NCI-H460 (cell line): ENCODE measurements at regions not wholly inside any gene's neighbourhood (a gene's known extent, or its start where the extent isn't known, plus 50 kb on each side); places are given as distances from the start of the nearest gene placed in this dataset.

Experiments used
- DNase-seq: peaks from one replicate; pipeline ENCODE4 v3.0.0-alpha.2; 2016; ENCODE audit warnings: low read depth; ENCODE audit errors: extremely low read depth

DNA sequence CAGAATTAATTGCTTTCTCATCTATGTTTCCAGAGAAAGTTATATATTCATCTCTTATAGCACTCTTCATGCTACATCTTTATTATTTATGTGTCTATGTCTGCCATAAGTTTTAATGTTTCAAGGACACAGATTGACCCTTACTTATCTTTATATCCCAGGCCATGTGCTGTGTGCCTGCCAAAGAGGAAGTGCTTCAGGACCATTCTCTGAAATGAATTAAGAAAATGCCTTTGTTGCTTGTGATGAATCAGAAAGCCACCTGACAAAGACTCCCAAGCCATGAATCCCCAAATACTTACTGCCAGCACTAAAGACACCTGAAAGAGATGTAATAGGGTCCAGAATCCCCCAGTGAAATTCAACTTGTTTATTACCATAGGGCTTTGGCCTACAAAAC, 342.1 kb upstream of the C1orf87 start:
- no peak for DNase-seq

DNA sequence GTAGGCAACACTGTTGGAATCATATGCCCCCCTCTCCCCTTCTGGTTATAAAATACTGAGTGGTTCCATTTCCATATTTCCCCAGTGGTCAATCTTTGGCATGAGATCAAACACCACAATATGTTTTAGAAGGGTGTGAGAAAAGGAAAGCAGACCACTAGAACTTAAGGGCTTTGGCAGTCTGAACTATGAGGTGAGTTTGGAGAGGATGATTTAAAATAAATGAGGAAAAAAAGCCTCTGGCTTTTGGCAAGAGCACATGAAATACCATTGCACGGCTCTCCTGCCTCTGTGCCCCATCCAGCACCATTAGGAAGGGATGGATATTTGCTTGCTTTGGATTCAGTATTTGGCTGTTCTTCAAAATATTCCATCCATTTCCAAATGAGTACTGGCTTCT, 339.5 kb upstream of the C1orf87 start:
- DNase-seq = no peak

DNA sequence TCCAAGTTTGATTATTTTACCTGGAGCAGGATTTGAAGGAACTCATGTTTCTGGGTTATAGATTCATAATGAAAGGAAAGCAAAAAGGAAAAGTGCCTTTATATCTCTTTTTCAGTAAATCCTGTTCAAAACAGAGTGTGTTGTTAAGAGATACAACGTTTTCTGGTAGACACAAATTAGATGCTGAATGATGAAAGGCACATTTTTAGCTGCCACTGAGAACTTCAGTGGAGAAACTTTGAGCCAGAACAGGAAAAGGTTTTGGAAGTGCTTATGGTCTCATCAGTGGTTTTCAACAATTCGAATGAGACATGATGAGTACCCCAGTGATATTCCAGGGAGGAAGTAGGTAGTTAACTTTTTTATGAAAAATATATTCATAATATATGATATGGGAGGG, 338.0 kb upstream of the C1orf87 start:
- DNase-seq = no peak

DNA sequence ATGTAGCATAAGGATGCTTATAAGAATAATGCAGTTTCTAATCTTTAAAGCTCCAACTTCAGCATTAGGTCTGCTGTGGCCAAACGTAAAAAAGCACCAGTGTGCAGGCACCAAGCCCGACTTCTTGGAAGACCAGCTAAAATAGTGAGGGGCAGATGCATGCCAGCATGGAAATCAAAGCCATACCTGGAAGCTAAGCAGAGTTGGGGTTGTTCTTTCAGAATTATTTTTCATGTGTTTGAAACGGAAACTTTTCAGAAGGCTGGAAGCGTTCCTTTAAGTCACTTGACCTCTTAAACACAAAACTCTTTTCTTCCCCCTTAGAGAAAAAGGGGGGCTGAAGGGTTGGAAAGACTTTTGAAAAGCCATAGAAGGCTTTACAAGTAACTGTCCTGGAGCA, 329.2 kb upstream of the C1orf87 start:
- no peak for DNase-seq

DNA sequence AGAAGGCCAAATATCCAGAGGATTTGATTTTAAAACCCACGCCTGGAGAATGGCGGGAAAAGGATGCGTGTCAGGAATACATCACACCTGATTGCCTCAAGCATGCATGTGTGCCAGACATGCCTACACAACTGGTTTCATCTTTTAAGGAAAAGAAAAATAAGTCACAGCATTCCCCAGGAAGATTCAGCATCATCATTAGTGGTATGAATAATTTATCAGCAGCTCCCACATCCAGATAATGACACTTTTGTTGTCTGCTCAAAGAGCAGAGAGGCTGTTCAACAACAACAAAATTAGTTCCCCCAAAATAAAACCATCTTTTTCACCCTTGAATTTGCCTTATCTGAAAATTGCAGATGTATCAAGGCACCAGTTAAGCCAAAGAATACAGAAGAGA, 328.6 kb upstream of the C1orf87 start:
- no peak for DNase-seq

DNA sequence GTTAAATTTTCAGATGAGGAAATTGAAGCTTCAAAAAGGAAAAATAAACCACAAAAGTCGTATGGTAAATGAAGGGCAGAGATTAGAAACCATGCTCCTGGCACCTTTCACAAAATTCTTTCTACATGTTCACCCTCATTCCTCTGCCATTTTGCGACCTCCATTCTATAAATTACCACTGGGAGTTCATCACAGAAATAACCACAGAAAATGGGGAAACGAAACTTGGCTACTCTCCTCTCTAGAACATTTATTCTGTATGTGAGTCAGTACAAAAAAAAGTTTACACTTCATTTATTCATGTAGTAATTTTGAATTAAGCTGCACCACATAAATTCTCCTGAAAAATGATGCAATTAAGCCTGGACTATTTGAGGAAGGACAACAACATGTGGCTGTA, 320.9 kb upstream of the C1orf87 start:
- DNase-seq = no peak

DNA sequence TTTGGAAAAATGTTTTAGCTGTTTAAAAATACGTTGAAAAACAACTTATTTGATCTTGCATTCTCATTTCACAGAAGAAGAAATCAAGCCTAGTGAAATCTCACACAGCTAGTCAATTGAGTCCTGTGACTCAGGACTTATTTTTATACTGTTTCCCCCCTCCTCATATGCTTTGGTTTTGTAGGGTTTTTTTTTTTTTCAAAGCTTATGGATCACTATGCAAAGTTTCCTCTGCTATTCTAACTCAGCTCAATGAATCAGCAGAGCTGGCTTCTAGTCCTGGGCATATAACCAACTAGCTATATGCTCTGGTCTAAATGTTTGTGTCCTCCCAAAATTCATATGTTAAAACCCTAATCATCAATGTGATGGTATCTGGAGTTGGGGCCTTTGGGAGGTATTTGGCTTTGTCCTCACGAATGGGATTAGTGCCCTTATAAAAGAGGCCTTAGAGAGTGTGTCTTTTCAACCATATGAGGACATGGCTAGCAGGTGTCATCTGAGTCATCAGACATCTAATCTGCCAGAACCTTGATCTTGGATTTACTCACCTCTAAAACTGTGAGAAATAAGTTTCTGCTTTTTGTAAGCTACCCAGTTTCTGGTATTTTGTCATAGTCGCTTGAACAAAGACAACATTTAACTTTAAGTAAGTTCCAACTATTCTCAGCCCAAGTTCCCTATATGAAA, 317.2 kb upstream of the C1orf87 start:
- no peak for DNase-seq

DNA sequence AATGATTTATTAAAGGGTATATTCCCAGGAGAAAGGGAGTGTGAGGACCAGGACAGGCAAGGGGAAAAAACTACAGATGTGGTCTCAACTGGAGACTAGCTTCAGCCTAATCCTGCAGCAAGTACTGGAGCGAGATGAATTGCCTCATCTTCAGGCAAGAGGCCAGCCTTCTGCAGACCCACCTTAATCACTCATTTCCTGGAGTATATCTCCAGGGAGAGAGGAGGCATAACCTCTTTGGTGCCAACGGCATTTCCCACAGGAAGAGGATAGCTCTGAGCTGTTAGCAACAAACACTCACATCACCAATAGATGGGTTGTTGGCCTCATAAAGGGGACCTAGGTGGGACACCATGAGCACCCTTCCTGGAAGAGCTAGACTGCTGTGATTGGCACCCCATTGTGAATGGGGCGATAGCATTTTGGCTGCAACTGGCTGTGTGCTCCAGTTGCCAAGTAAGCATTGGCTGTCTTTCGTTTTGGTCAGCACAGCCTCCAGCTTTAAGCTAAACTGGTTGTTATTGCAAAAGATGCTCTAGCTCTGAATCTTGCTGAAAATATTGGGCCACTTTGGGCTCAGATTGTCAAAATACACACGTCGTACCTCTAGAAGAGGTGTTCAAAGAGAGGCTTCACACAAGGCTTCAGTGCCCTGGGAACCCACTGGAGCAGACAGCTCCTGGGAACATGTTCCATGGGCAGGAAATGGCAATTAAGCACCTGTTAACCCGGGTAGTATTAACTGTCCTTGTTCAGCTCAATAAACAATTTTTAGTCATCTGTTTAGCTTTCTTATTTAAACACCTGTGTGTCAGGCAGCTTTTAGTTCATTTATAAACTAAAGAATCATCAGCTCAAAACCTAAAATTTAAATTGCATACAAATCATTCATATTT, 314.8 kb upstream of the C1orf87 start:
- no peak for DNase-seq

DNA sequence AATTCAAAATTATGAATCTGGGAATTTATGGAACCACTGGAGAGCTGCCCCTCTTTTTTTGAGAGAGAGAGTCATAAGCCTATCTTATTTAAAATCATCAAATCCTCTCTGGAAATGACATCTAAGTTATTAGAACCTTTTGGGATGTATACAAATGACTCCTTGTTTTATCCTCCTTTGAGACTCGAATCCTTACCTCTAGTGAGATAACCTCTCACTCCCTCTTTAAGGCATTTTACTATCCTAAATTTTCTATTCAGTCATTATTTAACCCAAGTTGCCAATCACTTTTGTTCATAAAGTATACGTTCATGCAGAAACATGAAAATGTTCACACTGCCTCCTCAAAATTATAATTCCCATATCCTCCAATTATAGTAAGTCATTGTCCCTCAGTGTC, 313.6 kb upstream of the C1orf87 start:
- no peak for DNase-seq

DNA sequence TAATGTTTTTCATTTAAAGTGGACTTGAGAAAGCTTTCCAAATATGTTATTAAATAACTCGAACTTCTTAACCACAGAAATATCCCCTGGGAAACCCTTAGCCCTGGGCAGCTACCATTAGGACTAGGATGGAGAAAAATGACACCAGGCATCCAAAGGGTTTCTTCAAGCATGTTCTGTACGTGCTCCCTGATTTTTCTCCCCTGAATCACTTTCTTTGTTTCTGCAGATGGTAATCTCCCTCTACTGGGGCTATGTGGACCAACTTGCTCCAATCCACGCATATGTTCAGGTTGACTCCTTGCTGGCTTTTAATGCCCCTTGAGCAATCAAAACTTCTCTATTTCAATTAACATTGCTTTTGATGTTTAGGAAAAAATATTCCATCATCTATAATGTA, 312.7 kb upstream of the C1orf87 start:
- DNase-seq = no peak

DNA sequence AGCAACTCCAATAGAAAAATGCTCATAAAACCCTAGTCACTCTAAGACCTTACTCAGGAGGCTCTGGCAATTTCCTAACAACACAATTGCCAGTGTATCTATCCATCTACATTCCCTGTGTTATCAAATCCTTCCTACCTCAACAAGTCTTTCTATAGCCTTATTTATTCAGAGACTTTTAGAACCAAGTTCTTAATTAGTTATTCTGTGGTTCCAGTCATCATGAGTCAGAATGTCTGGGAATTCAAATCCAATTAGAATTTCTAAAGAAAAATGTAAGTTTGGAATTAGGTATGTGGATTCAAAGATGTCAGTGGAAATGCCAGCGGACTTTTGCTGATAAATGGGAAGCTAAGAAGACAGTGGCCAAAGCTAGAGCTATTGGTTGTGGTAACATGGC, 302.6 kb upstream of the C1orf87 start:
- no peak for DNase-seq

DNA sequence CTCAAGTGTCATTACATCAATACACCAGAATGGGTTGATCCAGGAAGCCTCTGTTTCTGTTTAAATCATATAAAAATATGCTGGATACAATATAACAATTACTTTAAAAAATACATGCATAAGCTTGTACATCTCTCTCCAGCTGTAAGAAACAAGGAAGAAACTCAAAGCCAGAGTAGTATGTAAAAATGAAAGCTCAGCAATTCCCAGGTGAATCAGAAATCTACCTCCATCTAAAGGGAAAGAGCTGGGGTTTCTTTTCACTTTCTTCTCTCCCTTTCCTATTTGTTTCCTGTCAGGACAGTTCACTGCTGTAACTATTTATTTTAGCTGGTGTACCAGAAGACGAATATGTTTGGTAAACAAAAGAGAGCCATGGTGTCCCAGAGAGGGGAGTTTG, 301.0 kb upstream of the C1orf87 start:
- DNase-seq = no peak

DNA sequence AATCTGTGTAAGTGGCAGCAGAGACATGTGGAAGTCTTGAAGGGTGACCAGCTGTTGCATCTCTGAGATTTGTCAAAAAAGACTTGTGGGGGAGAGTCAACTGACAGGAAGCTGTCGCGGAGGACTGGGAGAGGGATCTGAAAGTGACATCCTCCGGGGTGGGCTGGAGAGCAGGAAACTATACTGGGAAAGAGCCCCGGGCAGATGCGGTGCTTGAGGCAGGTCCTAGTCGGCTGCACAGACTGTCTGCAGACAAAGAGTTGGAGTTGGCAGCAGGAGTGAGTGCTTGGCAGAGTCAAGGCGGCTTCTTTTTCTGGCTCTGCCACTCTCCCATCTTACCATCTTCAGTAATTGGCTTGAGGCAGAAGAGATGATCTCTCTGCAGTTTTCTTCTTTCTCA, 294.0 kb upstream of the C1orf87 start:
- no peak for DNase-seq

DNA sequence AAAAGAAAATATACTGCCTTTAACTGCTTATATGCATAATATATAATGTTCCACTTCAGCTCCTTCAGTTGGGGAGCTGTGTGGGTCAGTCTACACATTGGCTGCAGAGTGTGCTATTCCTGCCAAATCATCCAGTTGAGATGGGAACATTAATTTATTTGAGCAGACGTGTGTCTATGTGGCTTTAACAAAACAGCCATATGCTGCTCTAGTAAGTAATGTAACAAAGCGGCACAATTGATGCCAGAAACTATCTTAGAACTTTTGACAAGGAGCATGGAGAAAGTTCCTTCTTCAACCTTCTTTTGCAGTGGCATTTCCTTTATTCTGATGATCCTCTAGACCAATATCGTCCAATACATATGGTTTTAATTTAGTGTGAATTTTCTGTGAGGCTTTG, 285.9 kb upstream of the C1orf87 start:
- DNase-seq = no peak

DNA sequence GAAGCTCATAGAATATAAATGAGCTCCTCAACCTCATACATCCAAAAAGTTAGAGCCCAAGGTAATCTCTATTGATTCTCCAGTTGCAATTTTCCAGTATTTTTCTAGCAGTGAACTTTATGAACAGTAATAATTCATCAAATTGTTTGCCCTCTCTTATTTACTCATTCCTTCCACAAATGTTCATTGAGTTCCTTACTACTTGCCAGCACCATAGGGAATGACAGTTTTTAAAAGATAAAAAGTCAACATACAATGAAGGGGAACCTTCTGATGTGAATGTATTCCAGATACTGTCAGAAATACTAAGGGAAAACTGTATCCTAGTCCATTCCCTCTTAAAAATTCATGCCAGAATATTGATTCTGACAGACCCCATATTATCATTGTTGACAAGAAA, 277.0 kb upstream of the C1orf87 start:
- no peak for DNase-seq

DNA sequence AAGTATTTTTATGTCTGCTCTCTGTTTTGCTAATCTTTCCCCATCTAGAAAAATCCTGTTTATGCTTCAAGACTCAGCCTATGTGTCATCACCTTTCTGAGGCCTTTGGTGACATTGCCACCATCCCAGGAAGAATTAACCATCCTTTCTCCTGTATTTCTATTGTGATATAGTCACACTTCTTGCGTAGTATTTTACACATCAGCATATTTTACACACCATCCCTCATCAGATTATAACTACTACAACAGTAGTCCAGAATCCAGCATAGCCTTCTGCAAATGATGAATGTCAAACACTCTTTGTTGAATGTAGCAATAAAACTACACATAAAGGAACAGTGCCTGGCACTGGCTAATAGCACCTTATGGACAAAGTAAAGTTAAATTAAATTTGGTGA, 275.3 kb upstream of the C1orf87 start:
- no peak for DNase-seq

DNA sequence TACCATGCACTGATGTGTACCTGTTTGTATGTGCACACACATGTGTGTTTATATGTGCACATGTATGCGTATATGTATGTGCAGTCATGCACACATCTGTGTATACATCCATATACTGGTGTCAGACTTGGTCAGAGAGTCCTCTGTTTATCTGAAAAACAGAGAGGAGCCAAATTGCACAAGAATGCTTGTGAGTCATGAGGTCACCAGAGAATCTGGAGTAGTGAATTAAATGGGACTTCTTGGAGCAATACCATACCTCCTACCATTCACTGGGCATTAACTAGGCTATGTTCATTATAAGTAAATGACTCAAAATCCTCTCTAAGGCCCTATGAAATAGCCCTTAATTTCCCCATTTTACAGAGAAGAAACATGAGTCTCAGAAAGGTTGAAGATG, 272.1 kb upstream of the C1orf87 start:
- DNase-seq = no peak

DNA sequence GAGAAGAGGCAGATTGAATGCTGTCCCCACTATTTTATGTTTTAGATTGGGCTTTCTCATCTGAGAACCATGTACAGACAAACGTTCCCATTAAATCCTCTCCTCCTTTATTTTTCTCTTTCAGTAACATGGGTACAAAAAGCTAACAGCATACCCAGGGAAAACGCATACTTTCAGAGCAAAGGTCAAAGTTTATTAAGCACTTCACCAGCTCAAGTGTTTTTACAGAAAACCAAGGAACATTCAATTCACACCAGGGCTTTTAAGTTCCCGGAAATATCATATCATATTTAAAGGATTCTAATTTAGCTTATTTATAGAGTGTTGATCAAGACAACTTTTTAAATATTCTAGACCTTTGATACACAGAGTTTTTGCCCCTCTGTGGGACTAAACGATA, 271.5 kb upstream of the C1orf87 start:
- DNase-seq = no peak

DNA sequence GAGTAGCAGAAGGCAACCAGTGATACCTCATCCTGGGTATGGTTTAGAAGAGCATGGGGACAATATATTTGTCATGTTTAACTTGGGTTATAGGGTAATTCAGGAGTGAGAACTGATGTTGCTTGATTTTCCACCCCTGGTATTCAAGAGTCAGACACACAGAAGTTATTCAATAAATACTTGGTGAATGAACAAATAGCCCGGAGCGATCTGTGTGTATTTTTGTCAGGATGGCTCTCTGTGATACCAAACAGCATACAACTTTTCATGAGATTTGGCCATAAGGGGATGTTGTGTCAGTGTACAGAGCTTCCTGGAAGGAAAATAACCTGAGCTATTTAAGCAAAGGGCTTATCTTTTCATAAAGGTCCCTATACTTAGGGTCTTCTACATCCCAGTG, 270.2 kb upstream of the C1orf87 start:
- DNase-seq = no peak

DNA sequence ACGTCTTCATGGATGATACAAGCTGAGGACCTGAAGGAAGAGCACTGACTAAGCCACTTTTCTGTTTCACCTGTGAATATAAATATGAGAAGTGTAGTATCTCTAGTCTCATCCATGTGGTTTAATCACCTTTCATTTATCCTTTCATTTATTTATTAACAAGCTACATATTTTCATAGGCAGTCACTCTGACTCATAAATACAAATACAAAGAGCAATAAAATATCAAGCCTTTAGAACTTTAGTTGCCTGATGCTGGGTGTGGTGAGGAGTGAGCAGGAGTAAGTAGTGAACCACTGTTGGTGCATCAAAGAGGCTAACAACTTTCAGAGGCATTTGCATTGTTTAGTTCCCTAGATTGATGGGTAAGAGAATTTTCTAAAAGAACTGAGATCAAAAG, 269.0 kb upstream of the C1orf87 start:
- DNase-seq = no peak

DNA sequence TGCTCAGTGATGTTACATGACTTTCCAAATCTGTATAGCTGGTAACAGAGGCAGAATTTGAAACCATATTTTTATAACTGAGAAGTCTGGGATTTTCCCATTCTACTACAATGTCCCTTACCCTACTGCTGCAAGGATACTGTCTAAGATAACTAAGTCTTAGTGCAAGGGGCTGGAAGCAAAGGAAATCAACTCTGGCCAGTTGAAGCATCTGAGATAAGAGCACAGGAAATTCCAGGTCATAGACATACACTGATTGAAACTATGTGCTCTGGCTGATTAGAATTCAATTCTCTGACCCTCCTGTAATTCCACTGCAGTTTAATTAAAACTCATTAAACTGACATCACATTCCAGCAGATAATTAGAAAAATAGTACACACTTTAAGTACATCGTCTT, 267.7 kb upstream of the C1orf87 start:
- DNase-seq = no peak

DNA sequence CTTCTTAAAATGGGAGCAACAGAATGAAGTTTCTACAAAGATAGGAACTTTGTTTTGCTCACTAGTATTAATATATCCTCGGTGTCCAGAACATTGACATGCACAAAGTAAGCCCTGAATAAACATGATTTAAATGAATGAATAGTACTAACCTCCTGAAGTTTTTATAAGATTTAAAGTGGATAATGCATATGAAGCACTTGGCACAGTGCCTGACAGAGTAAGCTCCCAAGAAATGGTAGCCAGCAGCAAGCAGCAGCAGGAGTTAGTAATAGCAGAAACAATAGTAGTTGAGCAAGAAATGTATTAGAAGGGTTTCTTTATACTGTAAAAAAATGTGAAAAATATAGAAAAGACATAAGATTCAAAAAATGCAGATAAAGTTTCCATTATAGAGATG, 258.1 kb upstream of the C1orf87 start:
- no peak for DNase-seq
